ENCODE measurements at regions not wholly inside any gene's neighbourhood (a gene's known extent, or its start where the extent isn't known, plus 50 kb on each side); places are given as distances from the start of the nearest gene placed in this dataset.
A peak's percentile ranks its signal among the peaks of the same experiment; 100 is the strongest.

DNA sequence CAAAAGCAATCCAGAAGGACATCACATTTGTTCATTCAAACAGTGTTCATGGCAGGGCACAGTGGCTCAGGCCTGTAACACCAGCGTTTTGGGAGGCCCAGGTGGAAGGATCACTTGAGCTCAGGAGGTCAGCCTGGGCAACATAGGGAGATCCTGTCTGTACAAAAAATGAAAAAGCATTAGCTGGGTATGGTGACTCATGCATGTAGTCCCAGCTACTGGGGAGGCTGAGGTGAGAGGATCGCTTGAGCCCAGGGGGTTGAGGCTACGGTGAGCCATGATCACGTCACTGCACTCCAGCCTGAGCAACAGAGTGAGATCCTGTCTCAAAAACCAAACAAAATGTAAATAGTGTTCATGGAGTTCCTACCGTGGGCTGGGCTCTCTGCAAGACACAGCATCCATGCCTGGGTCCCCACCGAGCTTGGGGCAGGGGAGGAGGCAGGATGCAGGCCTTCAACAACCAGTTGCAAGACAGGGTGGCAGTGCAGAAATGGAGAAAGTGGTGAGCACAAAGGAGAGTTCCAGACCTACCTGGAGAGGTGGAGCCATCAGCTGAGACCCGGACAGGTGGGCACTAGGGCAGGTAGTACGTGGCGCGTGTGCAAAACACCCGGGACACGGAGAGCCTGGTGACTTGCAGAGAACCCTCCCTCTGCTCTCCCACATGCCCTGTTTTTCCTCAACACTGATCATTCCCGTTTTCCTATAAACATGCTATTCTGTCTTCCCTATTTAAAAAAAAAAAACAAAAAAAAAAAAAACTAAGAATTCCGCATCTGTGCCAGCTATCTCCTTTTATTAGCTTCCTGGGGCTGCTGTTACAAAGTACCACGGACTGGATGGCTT, 138.9 kb downstream of the TOMM20 start:
- peaks cover 53% of the 10 kb centered on the region for H3K4me1 Mint-ChIP-seq
- DNase-seq (ENCODE audit: low spot score in 2 of 2) (no peak), ATAC-seq (peak; percentile 64)
- no peak overlapping the region for H3K4me3 Mint-ChIP-seq
- H3K9me3 Mint-ChIP-seq: peaks cover 3% of the 10 kb centered on the region
- H3K27ac Mint-ChIP-seq: no peak overlapping the region
- peaks cover 5% of the 10 kb centered on the region for H3K36me3 Mint-ChIP-seq

DNA sequence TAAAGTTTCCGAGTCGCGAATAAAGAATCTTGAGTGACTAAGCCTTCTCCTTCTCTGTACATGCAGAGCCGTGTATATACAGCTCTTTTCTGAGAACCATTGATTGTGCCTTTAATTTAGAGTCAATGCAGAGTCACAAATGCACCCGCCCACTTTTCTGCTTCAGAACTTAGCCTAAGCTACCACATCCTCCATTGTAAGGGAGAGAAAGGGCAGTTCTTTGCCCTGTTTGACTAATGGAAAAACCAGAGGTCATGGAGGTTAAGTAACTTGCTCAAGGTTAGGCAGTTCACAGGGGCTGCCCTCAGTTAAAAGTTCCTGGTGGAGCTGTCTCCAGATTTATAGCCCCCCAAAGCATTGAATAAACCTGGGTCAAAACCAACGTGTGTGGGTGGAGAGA, 139.6 kb downstream of the TOMM20 start:
- no peak overlapping the region for H3K27ac Mint-ChIP-seq
- peaks cover 5% of the 10 kb centered on the region for H3K36me3 Mint-ChIP-seq
- peaks cover 59% of the 10 kb centered on the region for H3K4me1 Mint-ChIP-seq
- DNase-seq (ENCODE audit: low spot score in 2 of 2) (no peak), ATAC-seq (peak; percentile 94)
- no peak overlapping the region for H3K4me3 Mint-ChIP-seq
- H3K9me3 Mint-ChIP-seq: peaks cover 3% of the 10 kb centered on the region

DNA sequence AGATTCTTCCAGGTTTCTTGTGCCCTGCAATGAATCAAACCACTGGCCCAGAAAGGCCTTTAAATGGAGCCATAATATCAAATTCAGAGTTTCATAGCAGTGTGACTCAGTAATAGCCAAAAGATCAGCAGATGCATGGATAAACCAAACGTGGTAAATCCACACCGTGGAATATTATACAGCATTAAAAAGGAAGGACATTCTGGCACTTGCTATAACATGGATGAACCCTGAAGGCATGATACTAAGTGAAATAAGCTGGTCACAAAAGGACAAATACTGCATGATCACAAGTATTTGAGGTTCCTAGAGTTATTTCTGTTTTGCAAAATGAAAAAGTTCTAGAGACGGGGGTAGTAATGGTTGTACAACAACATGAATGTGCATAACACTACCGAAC, 140.1 kb downstream of the TOMM20 start:
- DNase-seq (ENCODE audit: low spot score in 2 of 2): no peak
- no peak for ATAC-seq
- Mint-ChIP-seq H3K4me1 (peaks cover 60% of the 10 kb centered on the region), H3K27ac (no peak overlapping the region), H3K9me3 (peaks cover 3% of the 10 kb centered on the region), H3K36me3 (peaks cover 5% of the 10 kb centered on the region), H3K4me3 (no peak overlapping the region)

DNA sequence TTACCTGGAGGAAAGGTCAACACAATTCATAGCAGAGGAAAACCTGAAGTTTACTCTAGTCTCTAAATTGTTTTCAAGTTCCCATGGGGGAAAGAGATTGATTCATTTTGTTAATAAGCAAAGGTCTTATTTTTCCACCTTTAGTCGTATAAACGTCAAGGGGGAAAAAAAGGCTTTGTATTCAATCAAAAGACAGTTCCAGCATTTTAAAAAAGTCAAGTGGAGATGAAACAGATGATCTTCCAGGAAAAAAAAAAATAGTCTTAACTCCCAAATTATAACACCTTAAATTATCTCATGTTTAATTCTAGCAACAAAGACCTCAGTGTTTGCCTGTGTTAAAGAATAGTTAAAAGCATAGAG, 140.5 kb downstream of the TOMM20 start:
- DNase-seq (ENCODE audit: low spot score in 2 of 2) (no peak), ATAC-seq (no peak)
- no peak overlapping the region for H3K4me3 Mint-ChIP-seq
- H3K4me1 Mint-ChIP-seq: peaks cover 60% of the 10 kb centered on the region
- peaks cover 5% of the 10 kb centered on the region for H3K36me3 Mint-ChIP-seq
- H3K27ac Mint-ChIP-seq: no peak overlapping the region
- H3K9me3 Mint-ChIP-seq: peaks cover 3% of the 10 kb centered on the region

DNA sequence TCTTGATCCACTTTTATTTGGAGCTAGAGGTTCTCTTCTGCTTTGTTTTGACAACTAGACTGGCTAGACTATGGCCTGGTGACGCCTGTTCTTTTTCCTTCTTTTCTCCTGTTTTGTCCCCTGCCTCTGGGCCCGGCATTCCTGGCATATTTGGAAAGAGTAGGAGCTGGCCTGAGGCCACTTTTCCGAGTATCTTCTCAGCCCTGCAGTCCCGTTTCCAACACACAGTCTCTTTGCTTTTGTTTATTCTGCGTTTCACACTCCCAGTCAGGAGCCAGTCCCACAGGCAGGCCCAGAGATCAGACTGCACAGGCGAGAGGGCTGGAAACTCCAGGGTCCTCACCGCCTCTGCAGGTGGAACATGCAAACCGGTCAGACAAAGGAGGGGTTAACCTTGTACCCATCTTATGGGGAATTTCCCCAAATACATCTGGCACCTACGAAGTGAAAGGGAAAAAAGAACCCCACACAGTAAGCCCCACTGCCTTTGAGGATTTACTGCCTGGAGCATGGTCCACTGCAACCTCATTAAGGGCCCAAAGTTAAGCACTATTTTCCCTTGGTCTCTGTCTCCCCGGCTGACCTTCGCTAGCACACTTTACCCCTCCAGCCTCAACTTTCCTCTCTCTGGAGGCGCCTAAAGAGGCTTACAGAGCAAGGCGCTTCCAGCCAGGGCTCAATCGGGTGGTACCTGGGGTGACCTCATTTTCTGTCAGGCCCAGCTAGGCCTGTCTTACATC, 141.1 kb downstream of the TOMM20 start:
- peaks cover 60% of the 10 kb centered on the region for H3K4me1 Mint-ChIP-seq
- peaks cover 5% of the 10 kb centered on the region for H3K36me3 Mint-ChIP-seq
- peak overlapping the region; percentile 90 for H3K27ac Mint-ChIP-seq
- DNase-seq (ENCODE audit: low spot score in 2 of 2) (no peak), ATAC-seq (no peak)
- H3K4me3 Mint-ChIP-seq: peak overlapping the region; percentile 37
- H3K9me3 Mint-ChIP-seq: peaks cover 3% of the 10 kb centered on the region

DNA sequence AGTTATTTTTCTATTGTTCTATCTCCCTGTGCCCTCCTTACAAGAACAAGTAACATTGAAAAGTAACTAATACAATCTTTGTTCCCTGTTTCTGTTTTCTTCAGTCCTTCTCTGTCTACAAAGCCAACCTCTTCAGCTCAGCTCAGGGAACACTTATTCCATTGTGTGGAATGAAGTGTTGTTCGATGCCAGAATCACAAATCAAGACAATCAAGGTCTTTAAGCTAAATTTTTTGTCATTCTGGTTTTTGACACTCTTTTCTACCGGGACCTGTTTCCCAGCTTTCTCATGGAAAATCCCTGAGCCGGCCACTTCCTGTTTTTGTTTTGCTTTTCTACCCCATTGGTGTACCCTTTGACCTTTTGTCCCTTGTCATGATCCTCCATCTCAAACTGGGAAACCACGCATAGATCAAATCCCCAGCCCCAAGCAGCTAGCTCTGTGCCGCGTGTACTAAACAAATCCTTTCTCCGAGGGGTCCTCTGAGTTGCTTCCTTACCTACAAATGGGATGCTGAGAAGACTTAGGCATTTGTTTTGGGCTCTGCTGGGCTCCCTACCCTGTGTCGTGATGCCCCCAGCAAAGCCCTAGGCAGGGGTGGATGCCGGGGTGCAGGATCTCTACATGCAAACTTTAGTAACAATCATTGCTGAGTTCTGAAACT, 141.8 kb downstream of the TOMM20 start:
- Mint-ChIP-seq H3K36me3 (peaks cover 5% of the 10 kb centered on the region), H3K27ac (peak overlapping the region; percentile 90), H3K4me3 (peak overlapping the region; percentile 37), H3K9me3 (peaks cover 3% of the 10 kb centered on the region), H3K4me1 (peaks cover 60% of the 10 kb centered on the region)
- ATAC-seq (no peak), DNase-seq (ENCODE audit: low spot score in 2 of 2) (no peak)

DNA sequence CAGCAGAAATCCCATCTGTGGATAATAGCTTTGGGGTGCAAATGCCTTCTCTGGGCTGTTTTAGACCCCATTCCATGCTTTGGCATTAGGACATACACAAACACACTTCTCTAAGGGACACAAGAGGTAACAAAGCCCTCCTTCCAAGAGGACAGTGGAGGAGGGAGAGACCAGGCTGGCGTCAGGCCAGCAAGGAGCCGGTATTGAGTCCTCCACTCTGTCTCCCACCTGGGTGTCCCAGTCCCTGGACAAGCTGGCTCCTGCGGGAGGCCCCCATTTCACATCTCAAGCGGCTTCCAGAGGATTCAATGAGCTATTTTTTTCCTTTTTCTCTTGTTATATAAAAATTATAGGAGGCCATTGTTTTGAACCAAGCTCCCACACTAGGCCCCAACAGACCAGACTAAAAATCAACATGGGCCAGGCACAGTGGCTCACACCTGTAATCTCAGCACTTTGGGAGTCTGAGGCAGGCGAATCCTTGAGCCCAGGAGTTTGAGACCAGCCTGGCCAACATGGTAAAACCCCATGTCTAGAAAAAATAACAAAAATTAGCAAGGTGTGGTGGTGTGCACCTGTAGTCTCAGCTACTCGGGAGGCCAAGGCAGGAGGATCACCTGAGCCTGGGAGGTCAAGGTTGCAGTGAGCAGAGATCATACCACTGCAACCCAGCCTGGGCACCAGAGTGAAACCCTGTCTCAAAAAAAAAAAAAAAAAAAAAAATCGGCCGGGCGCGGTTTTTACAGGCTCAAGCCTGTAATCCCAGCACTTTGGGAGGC, 142.9 kb downstream of the TOMM20 start:
- Mint-ChIP-seq H3K4me3 (no peak overlapping the region), H3K27ac (no peak overlapping the region), H3K9me3 (peaks cover 3% of the 10 kb centered on the region), H3K36me3 (peaks cover 6% of the 10 kb centered on the region), H3K4me1 (peaks cover 60% of the 10 kb centered on the region)
- DNase-seq (ENCODE audit: low spot score in 2 of 2) (no peak), ATAC-seq (no peak)

DNA sequence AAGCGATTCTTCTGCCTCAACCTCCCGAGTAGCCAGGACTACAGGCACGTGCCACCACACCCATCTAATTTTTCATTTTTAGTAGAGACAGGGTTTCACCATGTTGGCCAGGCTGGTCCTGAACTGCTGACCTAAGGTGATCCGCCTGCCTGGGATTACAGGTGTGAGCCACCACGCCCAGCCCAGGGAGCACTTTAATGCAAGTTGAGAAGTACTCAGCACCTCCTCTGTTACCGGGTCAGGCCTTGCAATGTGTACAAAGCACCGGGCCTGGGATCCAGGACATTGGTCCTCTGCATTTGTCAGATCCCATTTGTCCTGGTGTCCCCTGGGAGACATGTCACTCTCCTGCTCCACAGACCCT, 143.6 kb downstream of the TOMM20 start:
- Mint-ChIP-seq H3K4me3 (no peak overlapping the region), H3K27ac (peak overlapping the region; percentile 60), H3K9me3 (peaks cover 3% of the 10 kb centered on the region), H3K36me3 (peaks cover 13% of the 10 kb centered on the region), H3K4me1 (peaks cover 61% of the 10 kb centered on the region)
- DNase-seq (ENCODE audit: low spot score in 2 of 2) (no peak), ATAC-seq (no peak)

DNA sequence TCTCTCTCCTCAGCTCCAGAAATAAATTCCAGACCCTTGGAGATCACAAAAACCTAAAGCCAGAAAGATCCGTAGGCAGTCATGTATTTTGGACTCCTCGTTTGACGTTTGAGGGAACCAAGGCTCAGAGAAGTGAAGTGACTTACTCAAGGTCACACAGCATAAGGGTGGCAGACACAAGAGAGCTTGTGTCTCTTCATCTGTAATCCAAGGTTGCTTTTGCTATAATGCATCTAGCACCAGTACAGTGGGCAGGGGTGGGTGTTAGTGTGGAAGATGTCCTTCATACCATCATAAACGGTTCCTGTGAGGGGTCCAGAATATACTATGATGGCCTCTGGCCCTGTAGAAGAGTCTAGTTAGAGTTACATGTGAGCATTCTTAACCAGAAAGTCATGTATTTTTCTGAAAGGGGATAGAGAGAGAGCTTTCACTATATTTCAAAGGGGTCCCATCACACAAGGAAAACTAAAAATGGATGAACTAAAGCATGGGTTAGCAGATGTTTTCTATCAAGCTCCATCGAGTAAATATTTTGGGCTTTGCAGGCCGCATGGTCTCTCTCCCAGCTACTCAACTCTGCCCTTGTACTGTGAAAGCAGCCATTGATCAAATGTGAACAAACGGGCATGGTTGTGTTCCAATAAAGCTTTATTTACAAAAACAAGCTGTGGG, 144.9 kb downstream of the TOMM20 start:
- peaks cover 3% of the 10 kb centered on the region for H3K9me3 Mint-ChIP-seq
- peak overlapping the region; percentile 60 for H3K27ac Mint-ChIP-seq
- ATAC-seq: no peak
- no peak for DNase-seq (ENCODE audit: low spot score in 2 of 2)
- H3K4me1 Mint-ChIP-seq: peaks cover 63% of the 10 kb centered on the region
- no peak overlapping the region for H3K4me3 Mint-ChIP-seq
- H3K36me3 Mint-ChIP-seq: peaks cover 17% of the 10 kb centered on the region

DNA sequence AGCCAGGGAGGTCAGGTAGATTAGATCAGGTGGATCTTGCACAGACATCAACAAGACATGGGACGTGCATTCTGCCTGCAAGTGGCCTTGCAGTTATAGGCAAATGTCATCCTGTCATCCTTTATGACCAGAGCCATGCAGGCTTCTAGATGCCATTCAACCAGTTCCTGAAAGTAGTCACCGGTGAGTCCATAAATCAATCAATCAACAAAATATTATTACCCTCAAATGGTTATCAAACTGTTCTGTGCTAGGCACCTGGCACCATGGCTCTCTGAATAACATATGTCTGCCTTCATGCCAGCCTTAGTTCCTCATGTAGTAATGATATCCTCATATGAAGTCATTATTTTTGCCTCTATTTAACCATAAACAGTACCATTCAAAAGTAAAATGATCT, 146.9 kb downstream of the TOMM20 start:
- ATAC-seq (no peak), DNase-seq (ENCODE audit: low spot score in 2 of 2) (no peak)
- H3K4me1 Mint-ChIP-seq: peaks cover 63% of the 10 kb centered on the region
- peak overlapping the region; percentile 91 for H3K27ac Mint-ChIP-seq
- peaks cover 16% of the 10 kb centered on the region for H3K36me3 Mint-ChIP-seq
- no peaks in the 10 kb centered on the region for H3K9me3 Mint-ChIP-seq
- H3K4me3 Mint-ChIP-seq: peak overlapping the region; percentile 72

DNA sequence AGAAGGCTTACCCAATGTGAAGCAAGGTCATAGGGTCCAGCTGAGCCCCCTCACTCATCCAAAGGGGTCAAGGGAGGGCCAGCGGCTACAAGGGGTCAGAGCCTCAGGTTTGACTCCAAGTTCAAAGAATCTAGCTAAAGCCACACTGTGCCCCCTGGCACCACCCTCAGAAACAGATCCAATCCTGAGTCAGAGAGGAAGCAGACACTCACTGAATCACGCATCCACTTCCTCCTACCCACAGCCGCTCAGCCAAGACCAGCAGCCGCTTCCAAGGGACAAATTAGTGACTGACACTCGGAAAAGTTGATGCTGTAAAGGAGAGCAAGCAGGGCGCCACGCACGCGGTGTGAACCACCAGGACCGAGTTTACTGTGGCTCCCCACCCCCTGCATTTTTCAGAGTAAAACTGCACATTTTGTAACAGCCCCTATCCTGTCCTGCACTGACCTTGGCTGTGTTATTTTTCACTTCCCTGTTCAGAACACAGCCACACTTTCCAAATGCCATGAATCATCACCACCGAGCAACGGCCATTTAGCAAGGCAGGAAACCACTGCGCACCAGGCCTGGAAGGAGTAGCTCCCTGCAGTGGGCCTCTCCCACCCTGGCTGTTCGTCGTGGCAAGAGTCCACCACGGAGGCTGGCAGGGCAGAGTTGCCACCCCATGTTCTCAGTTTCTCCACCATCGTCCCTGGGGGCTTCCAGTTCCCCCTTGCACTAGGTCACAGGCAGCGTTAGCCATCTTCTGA, 147.8 kb downstream of the TOMM20 start:
- H3K27ac Mint-ChIP-seq: peak overlapping the region; percentile 91
- peak overlapping the region; percentile 72 for H3K4me3 Mint-ChIP-seq
- H3K4me1 Mint-ChIP-seq: peaks cover 61% of the 10 kb centered on the region
- peak; percentile 46 to 87 for DNase-seq (ENCODE audit: low spot score in 2 of 2)
- no peaks in the 10 kb centered on the region for H3K9me3 Mint-ChIP-seq
- ATAC-seq: peak; percentile 92
- peaks cover 19% of the 10 kb centered on the region for H3K36me3 Mint-ChIP-seq

DNA sequence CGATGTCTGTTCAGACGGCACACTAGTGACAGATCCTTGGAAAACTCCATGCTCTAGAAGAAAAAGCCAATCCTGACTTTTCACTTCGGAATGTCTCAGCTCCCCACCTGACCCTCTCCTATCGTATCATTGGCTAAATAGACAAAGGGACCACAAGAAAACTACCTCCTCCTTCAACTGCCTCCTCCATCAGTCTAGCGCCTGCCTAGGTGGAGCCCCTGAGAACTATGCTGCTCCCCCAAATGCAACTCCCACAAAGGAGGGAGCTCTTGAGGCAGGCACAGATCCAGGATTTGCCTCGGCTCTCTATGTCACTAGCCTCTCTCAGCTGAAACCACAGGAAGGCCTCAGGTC, 148.4 kb downstream of the TOMM20 start:
- no peak for DNase-seq (ENCODE audit: low spot score in 2 of 2)
- Mint-ChIP-seq H3K36me3 (peaks cover 19% of the 10 kb centered on the region), H3K27ac (peak overlapping the region; percentile 91), H3K4me1 (peaks cover 66% of the 10 kb centered on the region), H3K4me3 (peak overlapping the region; percentile 72), H3K9me3 (no peaks in the 10 kb centered on the region)
- ATAC-seq: no peak

DNA sequence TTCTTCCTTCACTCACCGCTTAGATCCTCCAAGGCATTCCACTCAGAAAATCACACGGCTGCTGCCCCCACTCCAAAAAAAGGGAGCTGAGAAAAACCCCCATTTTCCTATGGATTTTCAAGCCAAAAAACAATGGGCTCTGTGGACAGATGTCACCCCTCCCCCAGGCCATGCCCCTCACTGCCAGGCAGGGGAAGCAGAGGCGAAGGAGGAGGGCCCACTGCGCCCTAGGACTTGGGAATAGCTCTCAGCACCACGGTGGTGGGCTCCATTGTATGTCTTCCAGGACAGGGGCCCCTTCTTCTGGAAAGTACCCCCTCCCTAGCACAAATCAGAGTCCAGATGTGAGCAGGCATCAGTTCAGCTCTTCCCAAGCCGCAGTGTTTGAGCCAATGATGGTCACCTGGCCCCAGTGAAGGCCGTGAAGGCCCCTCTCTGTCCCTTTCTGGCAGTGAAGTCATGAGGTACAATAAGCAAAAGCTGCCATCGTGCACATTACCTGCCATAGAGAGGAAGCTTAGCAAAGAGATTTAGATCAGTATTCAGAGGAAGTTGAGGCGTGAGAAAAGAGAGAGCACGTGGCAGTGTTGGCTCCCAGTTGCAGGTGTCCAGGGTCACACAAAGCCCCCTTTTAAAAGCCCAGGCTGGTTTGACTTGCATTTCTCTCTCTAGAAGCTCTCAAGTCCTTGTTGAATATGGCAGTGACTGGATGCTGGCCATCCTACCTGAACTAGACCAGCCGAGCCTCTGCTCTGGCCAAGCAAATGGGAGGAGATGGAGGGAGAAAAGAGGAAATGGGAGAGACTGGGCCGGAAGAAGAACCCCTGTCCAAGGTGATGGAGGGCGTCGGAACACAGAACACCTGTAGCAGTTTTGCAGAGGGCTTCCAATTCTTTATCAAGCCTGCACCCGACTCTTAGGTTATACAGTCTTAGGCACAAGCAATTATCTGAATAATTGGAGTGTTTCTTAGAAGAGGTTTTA, 149.0 kb downstream of the TOMM20 start:
- ATAC-seq (no peak), DNase-seq (ENCODE audit: low spot score in 2 of 2) (no peak)
- H3K4me1 Mint-ChIP-seq: peaks cover 72% of the 10 kb centered on the region
- H3K36me3 Mint-ChIP-seq: peaks cover 19% of the 10 kb centered on the region
- H3K4me3 Mint-ChIP-seq: peak overlapping the region; percentile 72
- H3K27ac Mint-ChIP-seq: peak overlapping the region; percentile 91
- H3K9me3 Mint-ChIP-seq: no peaks in the 10 kb centered on the region

Measured in stimulated activated effector memory CD8-positive, alpha-beta T cell treated with anti-CD3 and anti-CD28 coated beads, Interleukin-12 subunit alpha, Interleukin-12 subunit beta, amount 100 ng/mL, for 72 hours (primary cell).